Fibroblast of lung (primary cell): ENCODE measurements at regions not wholly inside any gene's neighbourhood (a gene's known extent, or its start where the extent isn't known, plus 50 kb on each side); places are given as distances from the start of the nearest gene placed in this dataset.

ENCODE experiments used
- EZH2 ChIP-seq: IDR thresholded peaks from 2 replicates; pipeline ENCODE4 v1.5.1; 2012; ENCODE audit warnings: low read length, control low read depth, mild to moderate bottlenecking; ENCODE audit errors: missing control alignments
- TF ChIP-seq, protein P1 (sequence below), 2 donors: IDR thresholded peaks in 1 of 2; conservative IDR thresholded peaks in 1 of 2; 1 replicate in 1 of 2; 2 replicates in 1 of 2; pipeline ENCODE4 v1.5.1; 2011 to 2012; ENCODE audit warnings: low read length in 2 of 2, control low read depth in 1 of 2, inconsistent platforms in 1 of 2, low read depth in 1 of 2, mild to moderate bottlenecking in 1 of 2

DNA sequence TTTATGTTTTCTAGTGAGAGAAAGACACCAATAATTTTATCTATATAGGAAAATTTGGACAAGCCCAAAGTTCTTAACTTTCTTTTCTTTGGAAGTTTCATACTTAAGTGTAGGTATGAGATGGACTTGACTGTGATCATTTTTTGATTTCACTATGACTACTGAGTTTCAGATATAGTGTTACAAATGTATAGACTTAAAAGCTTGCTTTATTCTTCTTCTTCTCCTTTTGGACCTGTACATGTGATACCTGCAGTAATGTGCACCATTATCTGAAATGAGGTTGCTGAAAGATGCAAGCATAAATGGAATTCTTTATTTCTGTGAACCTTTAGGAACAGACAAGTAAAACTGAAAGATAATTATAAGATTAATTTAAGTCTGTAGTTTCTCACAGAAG lies 743.4 kb upstream of the AMELY start:
- TF ChIP-seq EZH2: no peak
- TF ChIP-seq, protein P1, sequence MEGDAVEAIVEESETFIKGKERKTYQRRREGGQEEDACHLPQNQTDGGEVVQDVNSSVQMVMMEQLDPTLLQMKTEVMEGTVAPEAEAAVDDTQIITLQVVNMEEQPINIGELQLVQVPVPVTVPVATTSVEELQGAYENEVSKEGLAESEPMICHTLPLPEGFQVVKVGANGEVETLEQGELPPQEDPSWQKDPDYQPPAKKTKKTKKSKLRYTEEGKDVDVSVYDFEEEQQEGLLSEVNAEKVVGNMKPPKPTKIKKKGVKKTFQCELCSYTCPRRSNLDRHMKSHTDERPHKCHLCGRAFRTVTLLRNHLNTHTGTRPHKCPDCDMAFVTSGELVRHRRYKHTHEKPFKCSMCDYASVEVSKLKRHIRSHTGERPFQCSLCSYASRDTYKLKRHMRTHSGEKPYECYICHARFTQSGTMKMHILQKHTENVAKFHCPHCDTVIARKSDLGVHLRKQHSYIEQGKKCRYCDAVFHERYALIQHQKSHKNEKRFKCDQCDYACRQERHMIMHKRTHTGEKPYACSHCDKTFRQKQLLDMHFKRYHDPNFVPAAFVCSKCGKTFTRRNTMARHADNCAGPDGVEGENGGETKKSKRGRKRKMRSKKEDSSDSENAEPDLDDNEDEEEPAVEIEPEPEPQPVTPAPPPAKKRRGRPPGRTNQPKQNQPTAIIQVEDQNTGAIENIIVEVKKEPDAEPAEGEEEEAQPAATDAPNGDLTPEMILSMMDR (conservative IDR thresholded peaks at IDR 0.05 in 1 of 2, IDR thresholded peaks at IDR 0.05 in 1 of 2; ENCODE audit: low read depth in 1 of 2, low read length in 2 of 2): no peak
